ENCODE measurements at regions not wholly inside any gene's neighbourhood (a gene's known extent, or its start where the extent isn't known, plus 50 kb on each side); places are given as distances from the start of the nearest gene placed in this dataset.
"Not testable (repeated sequence)": the region's sequence is repeated elsewhere in the genome, so short reads cannot be mapped to it uniquely, and the experiment has no call there.

DNA sequence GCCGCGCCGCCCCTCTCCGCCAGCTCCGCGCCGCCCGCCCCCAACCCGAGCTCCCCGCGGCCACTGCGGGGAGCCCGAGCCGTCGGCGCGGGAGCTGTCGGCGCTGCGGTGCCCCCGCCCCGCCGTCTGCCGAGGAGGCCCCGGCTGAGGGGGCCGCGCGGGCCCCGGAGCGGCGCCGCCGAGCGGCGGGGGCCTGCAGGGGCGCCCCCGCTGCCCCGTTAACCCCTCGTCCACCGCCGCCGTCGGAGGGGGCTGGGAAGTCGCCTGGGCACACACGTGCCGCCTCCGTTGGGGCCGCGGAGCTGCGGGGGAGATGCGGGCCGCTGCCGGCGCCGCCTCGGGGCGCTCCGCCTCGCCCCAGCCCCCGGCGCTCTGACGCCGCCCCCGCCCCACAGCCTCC, 115.4 kb downstream of the CRLF3 start:
- peaks cover 34% of the 10 kb centered on the region for H3K4me1 Mint-ChIP-seq (ENCODE audit: low read depth)

DNA sequence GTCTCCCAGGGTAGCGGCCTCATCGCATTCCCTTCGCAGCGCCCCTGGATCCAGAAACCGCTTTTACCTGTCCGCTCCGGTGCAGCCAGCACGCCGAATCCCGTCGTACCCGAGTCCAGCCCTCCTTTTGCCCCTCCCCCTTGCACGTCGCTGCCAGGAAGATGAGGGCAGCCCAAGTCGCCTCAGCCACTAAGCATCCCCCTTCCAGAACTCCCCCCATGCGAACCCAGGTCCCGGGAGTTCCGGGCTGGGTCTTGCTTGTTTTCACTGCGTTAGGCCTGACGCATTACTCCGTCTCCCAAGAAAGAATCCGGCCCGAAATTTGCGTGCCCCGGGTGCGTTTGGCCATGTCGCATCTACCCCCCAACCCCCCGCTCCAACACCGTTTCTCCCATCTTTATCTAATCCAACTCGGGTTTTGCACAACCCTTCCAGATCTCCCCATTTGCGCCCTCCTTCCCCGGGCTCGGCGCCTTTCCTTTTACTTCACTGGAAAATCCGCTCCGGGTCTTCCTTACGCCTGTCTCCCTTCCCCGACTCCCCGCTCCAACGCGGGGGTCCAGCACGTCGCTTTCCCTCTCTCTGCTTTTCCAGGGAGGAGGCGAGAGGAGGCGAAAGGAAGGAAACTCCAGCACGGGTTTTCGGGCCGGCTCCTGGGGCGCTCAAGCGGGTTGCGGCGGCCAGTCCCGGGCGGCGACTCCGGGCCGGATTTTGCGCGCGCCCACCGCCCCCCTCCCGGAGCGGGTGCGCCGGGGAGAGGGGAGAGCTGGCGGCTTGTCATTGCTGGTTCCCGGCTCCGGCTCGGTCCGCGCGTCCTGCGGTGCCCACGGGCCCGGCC, 116.0 kb downstream of the CRLF3 start:
- ATAC-seq (replicated peaks in 1 of 2), result peak; percentile 71 to 73
- H3K27ac Mint-ChIP-seq, result peak overlapping the region; percentile 75
- H3K36me3 Mint-ChIP-seq (ENCODE audit: insufficient read depth in 2 of 2); H3K9me3 Mint-ChIP-seq: not testable (repeated sequence)
- H3K4me1 Mint-ChIP-seq (ENCODE audit: low read depth), result peaks cover 34% of the 10 kb centered on the region
- H3K4me3 Mint-ChIP-seq, result peak overlapping the region; percentile 94 to 98
- peak; percentile 78 to 80 for DNase-seq
- H3K27me3 Mint-ChIP-seq (ENCODE audit: low read depth), result peaks cover 50% of the 10 kb centered on the region

More for the DNA sequence above, 115.4 kb downstream of the CRLF3 start:
- DNase-seq (peak; percentile 29 to 34), ATAC-seq (replicated peaks in 1 of 2) (peak; percentile 34 to 47)
- H3K4me3 Mint-ChIP-seq; H3K27ac Mint-ChIP-seq; H3K9me3 Mint-ChIP-seq; H3K36me3 Mint-ChIP-seq (ENCODE audit: insufficient read depth in 2 of 2): not testable (repeated sequence)
- peaks cover 50% of the 10 kb centered on the region for H3K27me3 Mint-ChIP-seq (ENCODE audit: low read depth)

DNA sequence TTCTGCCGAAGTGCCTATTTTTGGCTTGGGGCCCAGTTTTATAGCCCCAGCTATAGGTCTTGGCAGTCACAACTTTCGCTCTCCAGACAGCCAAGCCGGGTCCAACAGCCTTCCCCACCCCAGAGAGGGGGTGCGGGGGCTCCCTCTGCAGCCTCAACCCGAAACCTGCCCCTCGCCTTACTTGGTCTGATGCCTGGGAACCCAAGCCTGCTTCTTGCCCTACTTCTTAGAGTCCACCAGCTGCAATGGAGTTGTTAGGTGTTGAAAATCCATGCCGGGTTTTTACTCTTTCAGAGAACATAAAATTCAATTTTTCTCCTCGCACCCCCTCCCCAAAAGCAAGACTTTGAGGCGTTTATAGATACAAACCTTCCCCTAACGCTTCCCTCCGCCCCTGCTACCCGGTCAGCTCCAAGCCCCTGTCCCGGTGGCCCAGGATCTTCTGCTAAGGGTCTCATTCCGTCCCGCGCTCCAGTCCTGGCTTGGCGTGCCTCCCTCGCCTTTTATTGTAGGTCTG, 116.7 kb downstream of the CRLF3 start:
- peak overlapping the region; percentile 75 for H3K27ac Mint-ChIP-seq
- peak overlapping the region; percentile 94 to 98 for H3K4me3 Mint-ChIP-seq
- peaks cover 34% of the 10 kb centered on the region for H3K4me1 Mint-ChIP-seq (ENCODE audit: low read depth)
- peaks cover 50% of the 10 kb centered on the region for H3K27me3 Mint-ChIP-seq (ENCODE audit: low read depth)
- not testable (repeated sequence) for H3K9me3 Mint-ChIP-seq; DNase-seq; H3K36me3 Mint-ChIP-seq (ENCODE audit: insufficient read depth in 2 of 2)
- peak in 1 of 2 donors; percentile 14 for ATAC-seq (replicated peaks in 1 of 2)

DNA sequence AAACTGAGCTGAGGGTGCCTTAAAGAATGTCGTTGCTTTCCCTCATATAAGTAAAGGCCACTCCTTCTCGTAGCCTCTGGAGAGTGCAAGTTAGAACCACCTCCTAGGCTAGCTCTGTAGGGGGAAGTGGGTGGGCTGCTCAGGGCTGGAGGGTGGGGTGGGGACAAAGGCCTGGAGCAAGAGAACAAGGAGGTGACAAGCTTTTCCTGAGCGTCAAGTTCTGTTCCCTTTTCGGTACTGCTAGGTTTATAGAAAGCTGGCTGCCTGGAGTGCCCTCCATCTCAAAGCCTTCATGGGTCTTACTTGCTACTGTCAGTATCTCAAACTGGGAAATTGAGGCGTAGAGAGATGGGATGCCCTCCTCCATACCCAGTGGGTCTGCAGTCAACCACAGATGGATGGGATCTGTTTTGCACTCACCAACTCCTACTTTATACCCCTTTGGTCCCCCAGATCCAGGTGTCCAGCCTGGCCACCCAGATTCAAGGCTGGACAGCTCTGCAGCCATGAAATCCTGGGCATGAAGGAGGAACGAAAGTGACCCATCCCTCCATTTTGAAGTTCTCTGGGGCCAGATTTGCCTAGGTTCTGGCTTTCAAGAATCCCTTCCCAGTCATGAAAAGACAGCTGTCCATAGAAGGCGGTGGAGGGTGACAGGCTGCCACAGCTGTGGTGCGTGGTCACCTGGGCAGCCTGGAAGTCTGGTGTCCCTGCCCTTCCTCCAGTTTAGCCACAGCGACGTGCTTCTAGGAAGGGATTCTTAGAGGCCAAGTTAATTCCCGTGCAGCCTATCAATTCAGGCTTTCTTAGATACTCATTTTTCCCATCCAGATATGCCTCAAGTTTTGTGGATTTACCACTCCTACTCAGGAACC, 117.8 kb downstream of the CRLF3 start:
- H3K4me3 Mint-ChIP-seq, result peak overlapping the region; percentile 6 to 94
- H3K36me3 Mint-ChIP-seq (ENCODE audit: insufficient read depth in 2 of 2); H3K9me3 Mint-ChIP-seq; H3K27ac Mint-ChIP-seq; ATAC-seq (replicated peaks in 1 of 2); DNase-seq: not testable (repeated sequence)
- H3K4me1 Mint-ChIP-seq (ENCODE audit: low read depth), result peaks cover 34% of the 10 kb centered on the region
- peaks cover 51% of the 10 kb centered on the region for H3K27me3 Mint-ChIP-seq (ENCODE audit: low read depth)

DNA sequence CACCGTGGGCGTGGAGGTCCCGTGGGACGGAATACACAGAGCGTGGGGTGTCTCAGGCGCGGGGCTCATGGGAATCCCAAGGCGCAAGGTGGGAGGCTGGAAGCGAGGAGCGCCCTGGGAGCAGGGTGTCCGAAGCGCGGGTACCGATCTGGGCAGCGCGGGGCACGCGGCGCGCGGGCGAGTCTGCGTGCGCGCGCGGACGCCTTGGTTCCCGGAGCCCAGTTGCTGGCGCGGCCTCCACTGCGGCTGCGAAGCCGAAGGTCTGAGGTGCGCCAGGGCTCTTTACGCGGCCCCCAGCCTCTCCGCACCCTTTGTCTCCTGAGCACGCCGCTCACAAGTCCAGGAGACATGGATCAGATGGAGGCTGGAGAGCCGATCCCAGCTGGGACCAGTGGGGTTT, 118.5 kb downstream of the CRLF3 start:
- not testable (repeated sequence) for H3K9me3 Mint-ChIP-seq; H3K36me3 Mint-ChIP-seq (ENCODE audit: insufficient read depth in 2 of 2); H3K27ac Mint-ChIP-seq; DNase-seq; ATAC-seq (replicated peaks in 1 of 2)
- Mint-ChIP-seq H3K27me3 (ENCODE audit: low read depth) (peaks cover 52% of the 10 kb centered on the region), H3K4me3 (peak overlapping the region; percentile 18 to 53), H3K4me1 (ENCODE audit: low read depth) (peaks cover 28% of the 10 kb centered on the region)

DNA sequence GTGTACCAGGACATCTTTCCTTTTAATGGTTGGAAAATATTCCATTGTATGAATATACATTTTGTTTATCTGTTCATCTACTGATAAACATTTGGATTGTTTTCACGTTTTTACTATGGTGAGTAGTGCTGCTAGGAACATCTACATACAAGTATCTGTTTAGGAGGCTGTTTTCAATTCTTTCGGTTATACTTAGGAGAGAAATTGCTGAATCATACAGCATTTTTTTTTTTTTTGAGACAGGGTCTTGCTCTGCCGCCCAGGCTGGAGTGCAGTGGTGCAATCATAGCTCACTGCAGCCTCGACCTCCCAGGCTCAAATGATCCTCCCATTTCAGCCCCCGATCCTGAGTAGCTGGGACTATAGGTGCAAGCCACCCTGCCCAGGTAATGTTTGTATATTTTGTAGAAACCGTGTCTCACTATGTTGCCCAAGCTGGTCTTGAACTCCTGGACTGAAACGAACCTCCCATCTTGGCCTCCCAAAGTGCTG, 122.9 kb downstream of the CRLF3 start:
- H3K9me3 Mint-ChIP-seq, result no peaks in the 10 kb centered on the region
- no peak overlapping the region for H3K27ac Mint-ChIP-seq
- ATAC-seq (replicated peaks in 1 of 2), result no peak
- no peaks in the 10 kb centered on the region for H3K36me3 Mint-ChIP-seq (ENCODE audit: insufficient read depth in 2 of 2)
- peaks cover 13% of the 10 kb centered on the region for H3K4me1 Mint-ChIP-seq (ENCODE audit: low read depth)
- H3K27me3 Mint-ChIP-seq (ENCODE audit: low read depth), result peaks cover 40% of the 10 kb centered on the region
- DNase-seq, result no peak
- no peak overlapping the region for H3K4me3 Mint-ChIP-seq

DNA sequence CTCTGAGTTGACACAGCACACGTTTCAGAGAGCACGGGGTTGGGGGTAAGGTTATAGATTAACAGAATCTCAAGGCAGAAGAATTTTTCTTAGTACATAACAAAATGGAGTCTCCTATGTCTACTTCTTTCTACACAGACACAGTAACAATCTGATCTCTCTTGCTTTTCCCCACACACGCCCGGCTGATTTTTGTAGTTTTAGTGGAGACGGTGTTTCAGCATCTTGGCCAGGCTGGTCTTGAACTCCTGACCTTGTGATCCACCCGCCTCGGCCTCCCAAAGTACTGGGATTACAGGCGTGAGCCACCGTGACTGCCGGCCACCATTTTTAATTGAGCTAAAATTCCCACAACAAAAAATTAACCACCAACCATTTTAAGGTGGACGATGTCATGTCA, 123.7 kb downstream of the CRLF3 start:
- not testable (repeated sequence) for H3K36me3 Mint-ChIP-seq (ENCODE audit: insufficient read depth in 2 of 2); ATAC-seq (replicated peaks in 1 of 2); DNase-seq; H3K9me3 Mint-ChIP-seq; H3K4me1 Mint-ChIP-seq (ENCODE audit: low read depth); H3K4me3 Mint-ChIP-seq; H3K27ac Mint-ChIP-seq
- H3K27me3 Mint-ChIP-seq (ENCODE audit: low read depth), result peaks cover 33% of the 10 kb centered on the region

DNA sequence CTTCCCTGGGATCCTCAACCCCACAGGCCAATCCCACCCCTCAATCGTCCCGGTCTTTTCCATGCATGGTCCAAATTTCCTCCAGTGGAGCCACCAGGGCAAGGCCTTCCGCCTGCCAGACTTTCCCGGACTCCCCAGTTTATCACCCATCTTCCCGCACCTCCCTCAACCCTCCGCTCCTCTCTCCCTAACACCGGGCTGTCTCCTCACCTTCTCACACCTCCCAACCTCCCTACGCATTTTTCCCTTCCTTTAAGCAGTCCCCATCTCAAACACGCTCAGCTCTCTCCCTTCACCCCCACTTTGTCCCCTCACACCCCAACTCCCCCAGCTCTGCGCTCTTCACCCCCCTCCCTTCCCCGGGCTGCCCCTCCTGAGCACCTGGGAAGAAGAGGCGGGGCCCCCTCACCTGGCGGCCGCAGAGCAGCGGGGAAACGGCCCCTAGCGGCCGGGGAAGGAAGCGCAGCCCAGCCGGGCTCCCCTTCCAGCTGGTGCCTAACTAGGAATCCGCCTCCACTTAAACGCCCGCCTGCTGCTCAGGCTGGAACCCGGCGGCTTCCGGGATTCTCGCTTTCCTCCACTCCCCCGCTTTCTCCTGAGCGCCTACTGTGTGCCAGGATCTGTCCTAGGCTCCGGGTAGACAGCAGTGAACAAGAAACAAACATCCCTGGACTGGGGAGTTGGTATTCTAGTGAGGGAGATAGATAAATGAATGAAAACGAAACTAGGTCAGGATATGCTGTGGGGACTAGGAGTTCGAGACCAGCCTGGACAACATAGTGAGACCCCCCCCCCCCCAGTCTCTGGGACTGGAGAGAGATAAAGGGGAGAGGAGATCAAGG, 126.7 kb downstream of the CRLF3 start:
- H3K27me3 Mint-ChIP-seq (ENCODE audit: low read depth), result peaks cover 25% of the 10 kb centered on the region
- DNase-seq (peak; percentile 65 to 73), ATAC-seq (replicated peaks in 1 of 2) (peak; percentile 73 to 83)
- H3K36me3 Mint-ChIP-seq (ENCODE audit: insufficient read depth in 2 of 2); H3K27ac Mint-ChIP-seq; H3K9me3 Mint-ChIP-seq: not testable (repeated sequence)
- peaks cover 15% of the 10 kb centered on the region for H3K4me1 Mint-ChIP-seq (ENCODE audit: low read depth)
- H3K4me3 Mint-ChIP-seq, result peak overlapping the region; percentile 69 to 77

DNA sequence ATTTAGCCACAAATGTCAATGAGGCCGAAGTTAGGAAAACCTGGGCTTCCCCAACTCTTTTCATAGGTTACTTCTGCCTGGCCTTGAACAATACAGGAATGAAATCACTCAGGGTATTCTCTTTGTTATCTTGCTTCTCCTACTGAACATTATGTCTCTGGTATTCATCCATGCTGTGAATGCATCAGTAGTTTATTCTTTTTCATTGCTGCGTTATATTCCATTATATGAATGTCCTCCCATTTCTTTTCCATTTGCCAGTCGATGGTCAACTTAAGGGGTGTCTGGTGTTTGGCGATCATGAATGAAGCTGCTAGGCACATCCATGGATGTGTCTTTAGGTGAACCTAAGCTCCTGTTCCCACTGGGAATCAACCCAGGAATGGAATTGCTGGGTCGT, 128.3 kb downstream of the CRLF3 start:
- H3K4me1 Mint-ChIP-seq (ENCODE audit: low read depth), result peaks cover 15% of the 10 kb centered on the region
- H3K27me3 Mint-ChIP-seq (ENCODE audit: low read depth), result peaks cover 19% of the 10 kb centered on the region
- no peak for DNase-seq
- H3K36me3 Mint-ChIP-seq (ENCODE audit: insufficient read depth in 2 of 2), result no peaks in the 10 kb centered on the region
- no peak for ATAC-seq (replicated peaks in 1 of 2)
- no peaks in the 10 kb centered on the region for H3K9me3 Mint-ChIP-seq
- no peak overlapping the region for H3K27ac Mint-ChIP-seq
- no peak overlapping the region for H3K4me3 Mint-ChIP-seq

DNA sequence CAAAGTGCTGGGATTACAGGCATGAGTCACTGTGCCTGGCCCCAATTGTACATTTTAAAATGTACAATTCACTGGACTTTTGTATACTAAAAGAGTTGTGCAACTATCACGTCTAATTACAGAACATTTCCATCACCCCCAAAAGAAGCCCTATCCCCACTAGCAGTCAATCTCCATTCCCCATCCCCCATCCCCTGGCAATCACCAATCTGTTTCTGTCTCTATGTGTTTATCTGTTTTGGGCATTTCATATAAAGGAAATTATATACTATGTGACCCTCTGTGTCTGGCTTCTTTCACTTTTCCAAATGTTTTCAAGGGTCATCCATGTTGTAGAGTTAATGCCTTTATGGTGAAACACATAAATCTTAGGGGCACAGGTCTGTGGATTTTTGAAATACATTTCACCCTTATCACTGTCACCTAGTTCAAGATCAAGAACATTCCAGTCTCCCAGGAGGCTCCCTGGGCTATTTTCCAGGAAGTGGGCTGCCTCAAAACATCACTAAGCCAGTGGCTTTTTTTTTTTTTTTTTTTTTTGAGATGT, 129.2 kb downstream of the CRLF3 start:
- not testable (repeated sequence) for H3K9me3 Mint-ChIP-seq; H3K27ac Mint-ChIP-seq; H3K36me3 Mint-ChIP-seq (ENCODE audit: insufficient read depth in 2 of 2); DNase-seq; H3K4me3 Mint-ChIP-seq; ATAC-seq (replicated peaks in 1 of 2)
- peaks cover 14% of the 10 kb centered on the region for H3K27me3 Mint-ChIP-seq (ENCODE audit: low read depth)
- peaks cover 15% of the 10 kb centered on the region for H3K4me1 Mint-ChIP-seq (ENCODE audit: low read depth)

DNA sequence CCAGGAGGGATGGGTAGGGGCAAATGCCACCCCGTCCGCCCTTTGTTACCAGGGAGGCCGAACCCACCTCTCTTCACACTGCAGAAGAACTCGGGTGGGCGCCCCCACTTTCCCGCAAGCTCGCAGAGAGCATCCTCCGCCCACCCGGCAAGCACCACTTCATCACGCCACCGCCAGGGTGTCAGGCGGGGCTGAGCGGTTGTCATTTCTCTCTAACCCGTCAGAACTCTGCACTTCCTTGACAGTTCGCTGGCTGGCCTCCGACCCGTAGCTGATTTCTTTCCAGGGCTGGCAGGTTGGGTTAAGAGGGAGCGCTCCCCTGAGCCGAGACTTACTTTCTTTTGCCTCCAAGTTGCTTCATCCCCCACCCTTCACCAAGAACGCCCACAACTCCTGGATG, 130.7 kb downstream of the CRLF3 start:
- Mint-ChIP-seq H3K4me3 (peak overlapping the region; percentile 75 to 76), H3K4me1 (ENCODE audit: low read depth) (peaks cover 15% of the 10 kb centered on the region)
- DNase-seq, result peak; percentile 36 to 65
- not testable (repeated sequence) for H3K36me3 Mint-ChIP-seq (ENCODE audit: insufficient read depth in 2 of 2); H3K9me3 Mint-ChIP-seq; H3K27me3 Mint-ChIP-seq (ENCODE audit: low read depth); H3K27ac Mint-ChIP-seq
- peak; percentile 78 to 81 for ATAC-seq (replicated peaks in 1 of 2)

DNA sequence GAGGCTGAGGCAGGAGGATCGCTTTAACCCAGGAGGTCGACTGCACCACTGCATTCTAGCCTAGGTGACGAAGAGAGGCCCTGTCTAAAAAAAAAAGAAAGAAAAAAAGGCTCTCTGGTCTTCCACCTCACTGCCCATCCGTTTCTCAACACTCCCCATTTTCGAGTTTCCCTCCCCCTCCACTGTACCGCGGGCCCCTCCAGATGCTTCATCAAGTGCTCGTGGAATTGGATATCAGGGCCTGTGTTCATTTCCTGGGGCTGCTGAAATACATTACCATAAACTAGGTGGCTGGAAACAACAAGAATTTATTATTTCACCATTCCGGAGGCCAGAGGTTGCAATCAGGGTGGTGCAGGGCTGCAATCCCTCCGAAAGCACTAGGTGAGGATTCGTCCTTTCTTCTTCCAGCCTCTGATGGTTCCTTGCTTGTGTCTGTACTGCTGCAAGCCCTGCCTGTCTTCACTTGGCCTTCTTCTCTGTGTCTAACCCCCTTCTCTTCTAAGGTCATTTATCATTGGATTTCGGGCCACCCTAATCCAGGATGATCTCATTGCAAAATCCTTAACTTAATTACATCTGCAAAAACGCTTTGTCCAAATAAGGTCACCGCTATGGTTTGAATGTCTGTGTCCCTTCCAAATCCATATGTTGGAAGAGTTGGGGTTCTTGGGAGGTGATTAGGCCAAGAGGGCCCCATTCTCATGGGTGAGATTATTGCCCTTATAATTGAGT, 135.1 kb downstream of the CRLF3 start:
- ATAC-seq (replicated peaks in 1 of 2); H3K9me3 Mint-ChIP-seq; H3K27ac Mint-ChIP-seq; H3K36me3 Mint-ChIP-seq (ENCODE audit: insufficient read depth in 2 of 2); H3K4me3 Mint-ChIP-seq; DNase-seq: not testable (repeated sequence)
- peaks cover 17% of the 10 kb centered on the region for H3K4me1 Mint-ChIP-seq (ENCODE audit: low read depth)
- peaks cover 27% of the 10 kb centered on the region for H3K27me3 Mint-ChIP-seq (ENCODE audit: low read depth)

All from activated T-cell treated with anti-CD3 and anti-CD28 coated beads, Interleukin-2, amount 50 U/mL, for 72 hours (primary cell).